ENCODE measurements at regions not wholly inside any gene's neighbourhood (a gene's known extent, or its start where the extent isn't known, plus 50 kb on each side); places are given as distances from the start of the nearest gene placed in this dataset.

GRCh38 chr2:120454654-120455385 lies 108.9 kb downstream of the INHBB start:
- no peak for TF ChIP-seq GATAD2B (IDR thresholded peaks at IDR 0.05; ENCODE audit: borderline replicate concordance)
- no peak for TF ChIP-seq HNRNPH1 (optimal IDR thresholded peaks at IDR 0.05; ENCODE audit: low read depth, low read length)
- TF ChIP-seq RB1 (IDR thresholded peaks at IDR 0.05; ENCODE audit: low read depth): no peak
- TF ChIP-seq SIN3B (IDR thresholded peaks at IDR 0.05; ENCODE audit: low read depth): no peak
- TF ChIP-seq PHF21A (IDR thresholded peaks at IDR 0.05; ENCODE audit: borderline replicate concordance, low read depth): no peak
- no peak for TF ChIP-seq ZBTB7A (IDR thresholded peaks at IDR 0.05; ENCODE audit: borderline replicate concordance, control insufficient read depth, low read depth, low read length)
- TF ChIP-seq TARDBP (IDR thresholded peaks at IDR 0.05): no peak
- no peak for TF ChIP-seq ZNF324 (CRISPR knock-in tag; IDR thresholded peaks at IDR 0.05)
- no peak for TF ChIP-seq CTCF (IDR thresholded peaks at IDR 0.05 in 2 of 3, conservative IDR thresholded peaks at IDR 0.05 in 1 of 3; ENCODE audit: insufficient read depth in 2 of 3, low read depth in 1 of 3, low read length in 3 of 3)
- no peak for TF ChIP-seq MNT (conservative IDR thresholded peaks at IDR 0.05)
- TF ChIP-seq E2F6 (IDR thresholded peaks at IDR 0.05; ENCODE audit: borderline replicate concordance in 1 of 2, extremely low read depth in 1 of 2, insufficient read depth in 1 of 2, insufficient read length in 1 of 2, low read depth in 1 of 2, low read length in 1 of 2, poor library complexity in 1 of 2, severe bottlenecking in 1 of 2): no peak
